Upper lobe of left lung (tissue), 4 donors: ENCODE measurements at regions not wholly inside any gene's neighbourhood (a gene's known extent, or its start where the extent isn't known, plus 50 kb on each side); places are given as distances from the start of the nearest gene placed in this dataset.

Source experiments
- CTCF ChIP-seq, 6 experiments: fragments of 450-650 bp in 4 of 6; fragments of 200-600 bp in 2 of 6; sonication (generic) in 2 of 6; IDR thresholded peaks; one replicate each; pipeline ENCODE4 v1.5.1; 2016 to 2019; ENCODE audit warnings: antibody characterized with exemption in 6 of 6
- EP300 ChIP-seq, 4 donors: sonication (generic); formaldehyde crosslinking; IDR thresholded peaks; one replicate each; pipeline ENCODE4 v1.5.1; 2017; ENCODE audit warnings: antibody characterized with exemption in 4 of 4, control low read depth in 2 of 4

GRCh38 chr10:64501807-64502206, 980.6 kb downstream of the REEP3 start:
- TF ChIP-seq CTCF (IDR thresholded peaks at IDR 0.05) (no peak), EP300 (IDR thresholded peaks at IDR 0.05) (no peak)
